Liver (tissue), 3 donors: ENCODE measurements at regions not wholly inside any gene's neighbourhood (a gene's known extent, or its start where the extent isn't known, plus 50 kb on each side); places are given as distances from the start of the nearest gene placed in this dataset.

ENCODE experiments used
- HNF4A ChIP-seq, 2 donors: conservative IDR thresholded peaks; 2 replicates each; pipeline ENCODE4 v1.6.1; 2016; ENCODE audit warnings: antibody characterized with exemption in 2 of 2, mild to moderate bottlenecking in 2 of 2
- HNF4G ChIP-seq: IDR thresholded peaks from 2 replicates; pipeline ENCODE4 v1.6.1; 2016; ENCODE audit warnings: antibody characterized with exemption
- JUND ChIP-seq, 2 donors: IDR thresholded peaks; 2 replicates each; pipeline ENCODE4 v1.6.1; 2016; ENCODE audit warnings: antibody characterized with exemption in 2 of 2
- MAX ChIP-seq: IDR thresholded peaks from 2 replicates; pipeline ENCODE4 v1.6.1; 2016; ENCODE audit warnings: antibody characterized with exemption
- NR2F2 ChIP-seq: IDR thresholded peaks from 2 replicates; pipeline ENCODE4 v1.6.1; 2016; ENCODE audit warnings: antibody characterized with exemption
- RAD21 ChIP-seq, 2 donors: IDR thresholded peaks; 2 replicates each; pipeline ENCODE4 v1.6.1; 2016; ENCODE audit warnings: antibody characterized with exemption in 2 of 2, mild to moderate bottlenecking in 2 of 2
- SP1 ChIP-seq: IDR thresholded peaks from 2 replicates; pipeline ENCODE4 v1.6.1; 2018; ENCODE audit warnings: antibody characterized with exemption, mild to moderate bottlenecking
- TAF1 ChIP-seq: conservative IDR thresholded peaks from 2 replicates; pipeline ENCODE4 v1.6.1; 2016; ENCODE audit warnings: antibody characterized with exemption, mild to moderate bottlenecking
- TF ChIP-seq, protein P1 (sequence below): fragments of 150-350 bp; IDR thresholded peaks from 2 replicates; pipeline ENCODE4 v1.5.1; 2017; ENCODE audit warnings: improper control_type of control experiment, low read depth, low read length; ENCODE audit not compliant: missing input control
- TF ChIP-seq, protein P2 (sequence below): IDR thresholded peaks from 2 replicates; pipeline ENCODE4 v1.6.1; 2016; ENCODE audit warnings: antibody characterized with exemption
- TF ChIP-seq, protein P3 (sequence below): IDR thresholded peaks from 2 replicates; pipeline ENCODE4 v1.6.1; 2016; ENCODE audit warnings: antibody characterized with exemption, mild to moderate bottlenecking
- TF ChIP-seq, protein P4 (sequence below): IDR thresholded peaks from 2 replicates; pipeline ENCODE4 v1.6.1; 2016; ENCODE audit warnings: antibody characterized with exemption
- donor health status: healthy.
- donor health status: healthy.

GRCh38 chr4:4664234-4664633 lies 122.4 kb upstream of the STX18 start:
- no peak for TF ChIP-seq MAX
- TF ChIP-seq, protein P1, sequence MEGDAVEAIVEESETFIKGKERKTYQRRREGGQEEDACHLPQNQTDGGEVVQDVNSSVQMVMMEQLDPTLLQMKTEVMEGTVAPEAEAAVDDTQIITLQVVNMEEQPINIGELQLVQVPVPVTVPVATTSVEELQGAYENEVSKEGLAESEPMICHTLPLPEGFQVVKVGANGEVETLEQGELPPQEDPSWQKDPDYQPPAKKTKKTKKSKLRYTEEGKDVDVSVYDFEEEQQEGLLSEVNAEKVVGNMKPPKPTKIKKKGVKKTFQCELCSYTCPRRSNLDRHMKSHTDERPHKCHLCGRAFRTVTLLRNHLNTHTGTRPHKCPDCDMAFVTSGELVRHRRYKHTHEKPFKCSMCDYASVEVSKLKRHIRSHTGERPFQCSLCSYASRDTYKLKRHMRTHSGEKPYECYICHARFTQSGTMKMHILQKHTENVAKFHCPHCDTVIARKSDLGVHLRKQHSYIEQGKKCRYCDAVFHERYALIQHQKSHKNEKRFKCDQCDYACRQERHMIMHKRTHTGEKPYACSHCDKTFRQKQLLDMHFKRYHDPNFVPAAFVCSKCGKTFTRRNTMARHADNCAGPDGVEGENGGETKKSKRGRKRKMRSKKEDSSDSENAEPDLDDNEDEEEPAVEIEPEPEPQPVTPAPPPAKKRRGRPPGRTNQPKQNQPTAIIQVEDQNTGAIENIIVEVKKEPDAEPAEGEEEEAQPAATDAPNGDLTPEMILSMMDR: no peak
- no peak for TF ChIP-seq JUND (IDR thresholded peaks at IDR 0.05)
- TF ChIP-seq, protein P2, sequence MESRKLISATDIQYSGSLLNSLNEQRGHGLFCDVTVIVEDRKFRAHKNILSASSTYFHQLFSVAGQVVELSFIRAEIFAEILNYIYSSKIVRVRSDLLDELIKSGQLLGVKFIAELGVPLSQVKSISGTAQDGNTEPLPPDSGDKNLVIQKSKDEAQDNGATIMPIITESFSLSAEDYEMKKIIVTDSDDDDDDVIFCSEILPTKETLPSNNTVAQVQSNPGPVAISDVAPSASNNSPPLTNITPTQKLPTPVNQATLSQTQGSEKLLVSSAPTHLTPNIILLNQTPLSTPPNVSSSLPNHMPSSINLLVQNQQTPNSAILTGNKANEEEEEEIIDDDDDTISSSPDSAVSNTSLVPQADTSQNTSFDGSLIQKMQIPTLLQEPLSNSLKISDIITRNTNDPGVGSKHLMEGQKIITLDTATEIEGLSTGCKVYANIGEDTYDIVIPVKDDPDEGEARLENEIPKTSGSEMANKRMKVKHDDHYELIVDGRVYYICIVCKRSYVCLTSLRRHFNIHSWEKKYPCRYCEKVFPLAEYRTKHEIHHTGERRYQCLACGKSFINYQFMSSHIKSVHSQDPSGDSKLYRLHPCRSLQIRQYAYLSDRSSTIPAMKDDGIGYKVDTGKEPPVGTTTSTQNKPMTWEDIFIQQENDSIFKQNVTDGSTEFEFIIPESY: no peak
- TF ChIP-seq TAF1: no peak
- no peak for TF ChIP-seq RAD21 (IDR thresholded peaks at IDR 0.05)
- TF ChIP-seq, protein P3, sequence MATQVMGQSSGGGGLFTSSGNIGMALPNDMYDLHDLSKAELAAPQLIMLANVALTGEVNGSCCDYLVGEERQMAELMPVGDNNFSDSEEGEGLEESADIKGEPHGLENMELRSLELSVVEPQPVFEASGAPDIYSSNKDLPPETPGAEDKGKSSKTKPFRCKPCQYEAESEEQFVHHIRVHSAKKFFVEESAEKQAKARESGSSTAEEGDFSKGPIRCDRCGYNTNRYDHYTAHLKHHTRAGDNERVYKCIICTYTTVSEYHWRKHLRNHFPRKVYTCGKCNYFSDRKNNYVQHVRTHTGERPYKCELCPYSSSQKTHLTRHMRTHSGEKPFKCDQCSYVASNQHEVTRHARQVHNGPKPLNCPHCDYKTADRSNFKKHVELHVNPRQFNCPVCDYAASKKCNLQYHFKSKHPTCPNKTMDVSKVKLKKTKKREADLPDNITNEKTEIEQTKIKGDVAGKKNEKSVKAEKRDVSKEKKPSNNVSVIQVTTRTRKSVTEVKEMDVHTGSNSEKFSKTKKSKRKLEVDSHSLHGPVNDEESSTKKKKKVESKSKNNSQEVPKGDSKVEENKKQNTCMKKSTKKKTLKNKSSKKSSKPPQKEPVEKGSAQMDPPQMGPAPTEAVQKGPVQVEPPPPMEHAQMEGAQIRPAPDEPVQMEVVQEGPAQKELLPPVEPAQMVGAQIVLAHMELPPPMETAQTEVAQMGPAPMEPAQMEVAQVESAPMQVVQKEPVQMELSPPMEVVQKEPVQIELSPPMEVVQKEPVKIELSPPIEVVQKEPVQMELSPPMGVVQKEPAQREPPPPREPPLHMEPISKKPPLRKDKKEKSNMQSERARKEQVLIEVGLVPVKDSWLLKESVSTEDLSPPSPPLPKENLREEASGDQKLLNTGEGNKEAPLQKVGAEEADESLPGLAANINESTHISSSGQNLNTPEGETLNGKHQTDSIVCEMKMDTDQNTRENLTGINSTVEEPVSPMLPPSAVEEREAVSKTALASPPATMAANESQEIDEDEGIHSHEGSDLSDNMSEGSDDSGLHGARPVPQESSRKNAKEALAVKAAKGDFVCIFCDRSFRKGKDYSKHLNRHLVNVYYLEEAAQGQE: no peak
- no peak for TF ChIP-seq HNF4G
- TF ChIP-seq SP1: no peak
- TF ChIP-seq NR2F2: no peak
- TF ChIP-seq HNF4A (conservative IDR thresholded peaks at IDR 0.05): no peak
- TF ChIP-seq, protein P4, sequence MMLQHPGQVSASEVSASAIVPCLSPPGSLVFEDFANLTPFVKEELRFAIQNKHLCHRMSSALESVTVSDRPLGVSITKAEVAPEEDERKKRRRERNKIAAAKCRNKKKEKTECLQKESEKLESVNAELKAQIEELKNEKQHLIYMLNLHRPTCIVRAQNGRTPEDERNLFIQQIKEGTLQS: no peak
